GM21381 (cell line): ENCODE measurements at regions not wholly inside any gene's neighbourhood (a gene's known extent, or its start where the extent isn't known, plus 50 kb on each side); places are given as distances from the start of the nearest gene placed in this dataset.
"Not testable (repeated sequence)": the region's sequence is repeated elsewhere in the genome, so short reads cannot be mapped to it uniquely, and the experiment has no call there.

ENCODE experiments used
- ATAC-seq: cut with Tn5 transposase; IDR thresholded peaks from one replicate; pipeline ENCODE4 v1.9.1; 2021; ENCODE audit warnings: mild to moderate bottlenecking, moderate library complexity; ENCODE audit not compliant: unreplicated experiment

DNA sequence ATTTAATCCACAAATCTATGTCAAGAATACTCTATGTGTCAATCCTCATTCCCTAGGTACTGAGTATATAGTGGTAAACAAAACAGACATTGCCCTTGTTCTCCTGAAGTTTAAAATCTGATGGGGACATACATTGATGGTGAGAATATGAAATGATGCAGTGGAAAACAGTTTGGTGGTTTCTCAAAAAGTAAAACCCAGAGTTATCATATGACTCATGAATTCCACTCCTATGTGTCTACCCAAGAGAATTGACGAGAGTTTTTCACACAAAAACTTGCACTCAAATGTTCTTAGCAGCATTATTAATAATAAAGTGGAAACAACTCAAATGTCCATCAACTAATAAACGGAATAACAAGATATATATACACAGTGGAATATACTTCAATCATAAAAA, 586.7 kb downstream of the CCDC85A start:
- ATAC-seq = no peak

DNA sequence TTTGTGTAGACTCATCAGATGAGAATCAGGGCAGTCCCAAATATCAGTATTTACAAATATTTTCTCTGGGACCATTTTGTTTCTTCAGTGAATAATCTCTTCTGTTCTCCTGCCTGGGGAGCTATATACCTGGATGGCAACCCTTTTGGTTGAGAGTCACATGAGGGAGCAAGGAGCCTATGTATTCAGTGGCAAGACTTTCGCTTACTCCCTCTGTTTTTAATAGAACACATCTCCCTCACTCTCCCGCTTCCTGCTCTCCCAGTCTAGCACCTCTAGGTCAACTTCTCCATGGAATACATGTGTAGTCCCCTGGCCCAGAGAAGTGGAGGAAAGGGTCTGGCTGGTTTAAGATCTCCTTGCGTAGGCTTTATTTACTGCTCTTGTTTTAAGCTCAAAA, 600.3 kb downstream of the CCDC85A start:
- no peak for ATAC-seq

DNA sequence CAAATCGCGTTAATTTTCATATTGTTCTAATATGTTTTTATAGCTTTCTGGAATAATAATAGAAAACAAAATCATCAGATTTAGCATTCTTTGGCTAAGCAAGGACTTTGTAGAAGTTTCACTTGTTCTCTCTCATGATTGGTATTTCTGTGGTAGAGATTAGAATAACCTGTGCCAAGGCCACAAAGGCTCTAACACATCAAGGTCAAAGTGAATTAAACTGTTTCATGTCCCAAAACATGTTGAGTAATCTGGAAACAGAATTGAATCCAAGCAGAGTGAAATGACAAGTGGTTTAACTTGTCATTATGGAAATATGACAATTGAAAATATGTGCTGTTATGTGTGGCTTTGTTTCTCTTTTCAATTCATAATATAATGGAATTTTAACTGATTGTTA, 617.4 kb downstream of the CCDC85A start:
- no peak for ATAC-seq

DNA sequence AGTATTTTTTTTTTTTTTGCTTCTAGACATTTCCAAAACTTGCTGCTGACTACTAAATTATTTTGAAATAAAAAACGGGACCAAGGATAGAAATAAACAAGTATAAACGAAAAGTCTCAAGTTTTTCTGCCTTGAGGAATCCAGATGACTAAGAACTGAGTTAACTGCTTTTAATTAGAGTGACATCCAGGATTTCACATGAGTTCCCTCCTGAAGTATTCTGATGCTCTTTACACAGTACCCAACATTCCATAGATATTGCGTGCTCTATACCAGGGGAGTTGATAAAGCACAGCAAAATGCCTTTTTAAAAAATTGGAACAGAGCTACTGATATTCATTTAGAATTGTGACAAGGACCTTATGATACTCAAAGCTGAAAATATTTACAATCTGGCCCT, 618.0 kb downstream of the CCDC85A start:
- ATAC-seq = no peak

DNA sequence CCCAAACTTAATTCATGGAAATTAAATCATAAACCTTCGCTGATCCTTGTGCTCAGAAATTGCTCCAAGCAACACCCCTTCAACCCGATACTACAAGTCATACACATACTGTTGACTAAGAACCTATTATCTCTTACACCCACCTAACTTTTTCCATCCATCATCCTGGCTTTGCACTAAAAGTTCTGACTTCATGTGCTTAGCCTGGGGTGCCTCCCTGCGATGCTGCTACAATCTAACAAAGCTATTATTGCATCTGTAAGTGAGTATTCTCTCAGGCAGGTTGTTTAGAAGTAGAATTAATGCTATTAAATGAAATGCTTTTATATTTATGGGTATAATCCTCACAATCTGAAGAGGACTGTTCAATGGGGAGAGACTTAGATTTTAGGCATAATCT, 619.8 kb downstream of the CCDC85A start:
- no peak for ATAC-seq

DNA sequence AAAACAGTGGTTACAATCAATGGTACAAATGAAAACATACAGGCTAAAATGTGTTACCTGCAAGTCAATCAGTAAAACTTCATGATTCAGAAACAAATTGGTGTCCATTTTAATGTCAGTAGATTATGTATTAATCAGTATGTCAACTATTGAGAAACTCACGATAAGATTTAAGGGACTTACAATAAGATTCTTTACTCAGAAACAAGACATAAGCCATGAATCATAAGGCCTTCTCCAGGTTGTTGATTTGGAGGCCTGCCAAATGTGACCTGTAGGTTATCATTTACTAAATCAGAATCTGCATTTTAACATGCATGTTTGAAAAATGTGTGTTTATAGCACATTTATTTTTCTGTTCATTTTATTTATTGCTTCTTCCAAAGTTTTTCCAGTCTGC, 623.1 kb downstream of the CCDC85A start:
- no peak for ATAC-seq

DNA sequence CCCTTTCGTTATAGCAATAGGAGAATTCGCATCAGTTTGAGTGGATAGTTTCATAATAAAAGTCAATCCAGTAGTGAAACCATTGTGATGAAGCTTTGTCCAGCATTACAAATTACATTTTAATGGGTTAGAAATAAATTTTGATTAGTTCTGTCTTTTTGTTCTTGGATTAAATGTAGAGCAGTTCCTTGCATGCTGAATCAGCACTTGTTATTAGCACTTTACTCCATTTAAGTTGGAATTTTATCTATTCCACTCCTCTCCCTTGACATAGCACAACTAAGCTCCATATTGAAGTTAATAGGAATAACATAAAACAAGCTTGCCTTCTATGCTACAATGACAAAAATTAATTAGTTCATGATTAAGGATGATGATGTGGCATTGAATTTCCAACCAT, 624.1 kb downstream of the CCDC85A start:
- ATAC-seq = no peak

DNA sequence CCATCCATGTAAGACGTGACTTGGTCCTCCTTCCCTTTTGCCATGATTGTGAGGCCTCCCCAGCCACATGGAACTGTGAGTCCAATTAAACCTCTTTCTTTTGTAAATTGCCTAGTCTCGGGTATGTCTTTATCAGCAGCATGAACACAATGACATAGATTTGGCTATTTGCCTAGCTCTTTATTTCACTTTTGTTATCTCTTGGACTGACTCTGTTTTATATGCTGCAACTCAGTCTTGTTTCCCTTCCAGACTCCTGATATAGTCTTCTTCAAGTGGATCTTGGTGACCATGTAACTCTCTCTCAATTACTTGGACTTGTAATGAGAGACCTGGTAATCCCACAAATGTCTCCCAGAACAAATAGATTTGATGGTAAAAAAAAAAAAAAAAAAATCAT, 627.6 kb downstream of the CCDC85A start:
- no peak for ATAC-seq

DNA sequence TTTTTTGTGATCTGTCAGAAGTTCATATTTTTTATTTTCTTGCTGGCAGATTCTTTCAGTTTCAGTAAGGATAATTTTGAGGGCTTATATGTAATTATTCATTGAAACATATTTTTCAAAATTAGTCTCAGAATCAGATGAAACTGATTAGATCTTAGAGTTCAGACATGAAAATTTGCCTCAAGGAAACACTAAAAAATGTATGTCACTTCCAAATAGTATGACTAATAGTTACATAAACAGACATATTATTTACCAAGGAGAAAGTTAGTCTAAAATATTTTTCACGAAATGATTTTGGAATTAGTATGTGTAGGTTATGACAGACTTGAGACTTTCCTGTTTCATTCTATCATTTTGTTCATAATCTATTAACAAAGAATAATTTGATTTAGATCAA, 628.6 kb downstream of the CCDC85A start:
- no peak for ATAC-seq

DNA sequence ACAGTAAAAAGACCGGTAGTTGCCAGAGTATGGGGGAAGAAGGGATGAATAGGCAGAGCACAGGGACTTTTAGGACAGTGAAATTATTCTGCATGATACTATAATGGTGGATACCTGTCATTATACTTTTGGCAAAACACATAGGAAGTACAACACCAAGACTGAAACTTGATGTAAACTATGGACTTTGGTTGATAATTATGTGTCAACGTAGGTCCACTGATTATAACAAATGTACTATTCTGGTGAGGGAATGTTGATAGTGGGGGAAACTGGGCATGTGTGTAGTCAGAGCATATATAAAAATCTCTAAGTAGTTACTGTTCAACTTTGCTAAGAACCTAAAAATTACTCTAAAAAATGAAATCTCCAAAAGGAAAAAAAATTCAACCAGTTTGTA, 629.7 kb downstream of the CCDC85A start:
- ATAC-seq = no peak

DNA sequence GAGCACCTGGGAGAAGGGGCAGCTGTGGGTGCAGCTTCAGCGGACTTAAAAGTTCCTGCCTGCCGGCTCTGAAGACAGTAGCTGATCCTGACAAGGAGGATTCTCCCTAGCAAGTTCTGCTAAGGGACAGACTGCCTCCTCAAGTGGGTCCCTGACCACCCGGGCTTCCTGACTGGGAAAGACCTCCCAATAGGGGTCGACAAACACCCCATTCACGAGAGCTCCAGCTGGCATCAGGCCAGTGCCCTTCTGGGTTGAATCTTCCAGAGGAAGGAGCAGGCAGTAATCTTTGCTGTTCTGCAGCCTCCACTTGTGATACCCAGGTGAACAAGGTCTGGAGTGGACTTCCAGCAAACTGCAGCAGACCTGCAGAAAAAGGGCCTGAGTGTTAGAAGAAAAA, 632.9 kb downstream of the CCDC85A start:
- no peak for ATAC-seq

DNA sequence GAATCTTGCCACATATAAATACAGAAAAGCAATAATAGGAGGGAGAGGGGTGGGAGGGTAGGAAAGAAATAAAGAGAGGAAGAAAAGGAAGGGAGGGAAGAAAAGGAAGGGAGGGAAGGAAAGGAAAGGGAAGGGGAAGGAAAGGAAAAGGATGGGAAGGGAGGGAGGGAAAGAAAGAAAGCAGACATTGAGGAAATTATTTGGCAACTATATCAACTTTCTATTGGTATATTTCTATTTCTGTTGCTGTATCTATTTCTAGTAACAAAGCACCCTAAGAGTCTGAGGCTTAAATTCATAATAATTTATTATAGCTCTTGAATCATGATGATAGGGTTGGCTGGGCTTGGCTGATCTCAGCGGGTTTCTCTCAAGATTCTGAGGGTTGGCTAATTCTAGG, 648.0 kb downstream of the CCDC85A start:
- no peak for ATAC-seq

DNA sequence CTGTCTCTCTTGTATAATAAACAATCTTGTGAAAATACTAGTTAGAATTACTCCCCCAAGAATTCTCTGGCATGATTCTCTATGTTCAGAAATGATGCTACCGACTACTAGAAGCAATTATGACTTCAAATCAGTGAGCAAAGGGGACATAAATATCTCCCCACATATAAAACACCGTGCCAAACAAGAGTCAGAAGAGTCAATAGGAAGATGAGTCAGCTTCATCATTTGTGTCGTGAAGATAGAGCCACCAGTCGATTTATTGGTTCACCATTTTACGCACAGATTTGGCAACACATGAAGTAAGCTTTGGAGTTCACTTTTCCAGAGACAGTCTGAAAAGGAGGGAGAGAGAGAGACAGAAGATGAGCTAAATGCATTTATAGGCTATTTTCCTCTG, 650.9 kb downstream of the CCDC85A start:
- no peak for ATAC-seq

DNA sequence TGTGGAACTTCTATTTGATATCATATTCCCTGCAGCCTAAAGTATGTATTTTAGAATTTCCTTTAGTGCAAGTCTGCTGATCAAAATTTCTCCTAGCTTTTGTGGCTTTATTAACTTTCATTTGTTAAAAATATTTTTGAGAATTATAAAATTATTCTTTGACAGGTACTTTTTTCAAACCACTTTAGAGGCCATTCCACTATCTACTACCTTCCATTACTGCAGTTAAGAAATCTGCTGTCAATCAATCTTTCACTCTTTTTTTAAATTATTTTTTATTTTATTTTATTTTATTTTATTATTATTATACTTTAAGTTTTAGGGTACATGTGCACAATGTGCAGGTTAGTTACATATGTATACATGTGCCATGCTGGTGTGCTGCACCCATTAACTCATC, 656.2 kb downstream of the CCDC85A start:
- ATAC-seq = not testable (repeated sequence)

DNA sequence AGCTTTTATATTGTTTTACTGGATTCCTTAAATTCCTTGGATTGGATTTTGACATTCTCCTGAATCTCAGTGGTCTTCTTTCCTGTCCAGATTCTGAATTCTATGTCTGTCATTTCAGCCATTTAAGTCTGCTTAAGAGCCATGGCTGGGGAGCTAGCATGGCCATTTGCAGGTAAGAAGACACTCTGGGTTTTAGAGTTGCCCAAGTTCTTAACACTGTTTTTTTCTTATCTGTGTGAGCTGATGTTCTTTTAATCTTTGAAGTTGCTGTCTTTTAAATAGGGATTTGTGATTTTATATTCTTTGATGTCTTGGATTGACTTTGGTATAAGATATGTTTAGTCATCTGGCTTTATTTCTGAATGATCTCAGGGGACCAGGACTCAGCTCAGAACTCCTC, 677.2 kb downstream of the CCDC85A start:
- ATAC-seq = no peak

DNA sequence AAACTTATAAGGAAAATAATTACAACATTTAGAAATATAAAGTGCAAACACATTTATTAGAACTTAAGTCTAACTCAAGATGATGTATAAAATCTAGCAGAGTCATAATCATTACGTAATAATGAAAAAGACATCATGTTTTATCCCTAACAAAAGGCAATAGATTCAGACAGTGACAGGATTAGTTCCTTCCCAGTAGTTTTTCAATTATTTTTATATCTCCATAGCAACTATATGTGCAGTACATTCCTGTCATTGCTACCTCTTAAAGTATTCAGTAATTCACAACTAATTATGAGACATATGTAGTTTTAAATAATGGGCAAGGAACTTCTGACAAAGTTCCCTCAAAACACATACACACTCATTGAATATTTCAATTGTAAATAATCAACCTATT, 687.9 kb downstream of the CCDC85A start:
- no peak for ATAC-seq

DNA sequence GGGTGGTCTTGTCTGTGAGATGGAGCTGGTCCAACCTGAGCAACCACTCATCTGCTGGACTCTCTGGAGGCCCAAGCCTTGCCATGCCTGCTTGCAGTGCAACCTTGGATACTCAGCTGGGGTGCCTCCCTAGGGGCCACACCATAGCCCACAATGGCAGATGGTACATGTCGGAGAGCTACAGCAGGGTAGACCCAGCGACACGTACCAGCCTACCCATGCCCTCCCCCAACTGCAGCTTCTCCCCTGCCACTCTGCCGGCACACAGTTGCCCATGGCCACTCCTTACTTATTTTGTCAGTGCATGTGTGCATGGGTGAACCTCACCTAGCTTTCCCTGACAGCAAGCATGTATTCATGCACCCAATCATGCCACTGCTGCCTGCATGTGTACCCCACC, 690.9 kb downstream of the CCDC85A start:
- no peak for ATAC-seq

DNA sequence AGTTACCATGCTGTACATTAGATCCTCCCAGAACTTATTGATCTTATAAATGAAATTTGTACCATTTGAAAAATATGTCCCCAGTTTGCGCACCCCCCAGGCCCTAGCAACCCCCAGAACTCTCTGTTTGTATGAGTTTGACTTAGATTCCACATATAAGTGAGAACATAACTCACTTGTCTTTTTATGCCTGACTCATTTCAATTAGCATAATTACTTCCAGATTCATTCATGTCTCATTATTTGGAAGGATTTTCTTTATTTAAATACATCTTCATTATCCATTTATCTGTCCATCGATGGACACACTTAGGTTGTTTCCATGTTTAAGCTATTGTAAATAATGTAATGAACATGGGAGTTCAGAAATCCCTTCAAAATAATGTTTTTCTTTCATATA, 705.9 kb downstream of the CCDC85A start:
- no peak for ATAC-seq

DNA sequence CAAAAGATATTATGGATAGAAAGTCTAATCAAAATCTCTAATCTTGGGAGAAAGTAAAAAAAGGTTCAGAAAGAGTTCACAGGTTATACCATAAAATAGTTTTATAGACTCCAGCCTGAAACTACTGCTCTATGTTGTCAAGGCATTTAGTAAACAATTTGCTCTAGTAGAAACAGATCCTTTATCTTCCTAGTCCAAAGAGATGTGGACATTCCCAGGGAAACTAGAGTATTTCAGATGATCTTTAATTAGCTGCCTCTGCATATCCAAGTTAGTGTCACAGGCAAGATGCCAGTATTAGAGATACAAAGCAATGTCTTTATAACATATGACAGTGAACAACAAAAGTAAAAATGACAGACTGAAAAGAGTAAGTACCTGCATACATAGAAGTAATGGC, 708.6 kb downstream of the CCDC85A start:
- no peak for ATAC-seq

DNA sequence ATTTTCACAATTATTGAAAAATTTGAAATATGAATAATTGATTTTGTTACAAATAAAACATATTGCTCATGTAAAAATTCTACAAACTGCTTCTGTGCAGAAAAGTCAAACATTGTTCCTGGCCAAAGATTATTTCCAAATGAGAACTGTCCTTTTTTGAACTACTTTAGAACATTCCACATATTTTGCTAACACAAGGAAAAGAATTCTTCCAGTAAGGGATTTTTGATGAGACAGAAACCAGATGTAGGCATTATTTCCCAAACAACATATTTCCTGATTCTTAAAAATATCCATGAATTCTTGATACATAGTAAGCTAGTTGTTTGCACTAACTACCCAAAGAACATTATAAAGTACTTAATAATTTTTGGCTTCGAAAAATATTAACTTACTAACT, 715.2 kb downstream of the CCDC85A start:
- no peak for ATAC-seq

DNA sequence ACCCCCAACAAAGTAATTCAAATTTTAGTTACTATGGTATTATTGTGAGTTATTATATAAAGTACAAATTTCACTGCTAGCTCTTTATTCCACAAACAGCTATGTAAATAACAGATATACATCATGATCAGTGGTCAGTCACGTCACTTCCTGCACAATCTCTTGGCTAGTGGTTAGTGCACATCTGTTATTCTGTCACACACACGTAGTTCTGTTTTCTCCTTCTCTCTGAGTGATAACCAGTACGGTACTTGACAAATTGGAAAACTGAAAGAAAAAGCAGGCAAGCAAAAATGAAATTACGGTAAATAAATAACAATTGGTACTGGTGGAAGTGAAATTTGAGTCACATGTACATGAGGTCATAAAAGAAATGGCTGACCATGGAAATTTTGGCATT, 728.7 kb downstream of the CCDC85A start:
- no peak for ATAC-seq

DNA sequence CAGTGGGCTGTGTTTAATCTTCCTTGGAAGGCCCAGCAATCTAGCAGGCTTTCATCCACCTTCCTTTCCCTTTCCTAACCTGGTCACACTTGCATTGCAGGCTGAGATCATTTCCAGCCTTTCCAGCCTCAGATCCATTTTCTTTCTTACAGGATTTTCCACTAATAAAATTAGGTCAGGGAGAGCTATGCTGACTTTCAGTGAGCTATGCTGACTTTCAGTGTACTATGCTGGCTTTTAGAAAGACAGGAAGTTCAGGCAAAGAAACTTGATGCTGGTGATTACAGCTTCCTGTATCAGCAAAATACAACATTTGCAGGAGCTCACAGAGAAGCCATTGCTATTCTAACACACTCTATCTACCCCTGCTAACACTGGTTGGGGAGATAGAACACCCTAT, 735.0 kb downstream of the CCDC85A start:
- no peak for ATAC-seq

DNA sequence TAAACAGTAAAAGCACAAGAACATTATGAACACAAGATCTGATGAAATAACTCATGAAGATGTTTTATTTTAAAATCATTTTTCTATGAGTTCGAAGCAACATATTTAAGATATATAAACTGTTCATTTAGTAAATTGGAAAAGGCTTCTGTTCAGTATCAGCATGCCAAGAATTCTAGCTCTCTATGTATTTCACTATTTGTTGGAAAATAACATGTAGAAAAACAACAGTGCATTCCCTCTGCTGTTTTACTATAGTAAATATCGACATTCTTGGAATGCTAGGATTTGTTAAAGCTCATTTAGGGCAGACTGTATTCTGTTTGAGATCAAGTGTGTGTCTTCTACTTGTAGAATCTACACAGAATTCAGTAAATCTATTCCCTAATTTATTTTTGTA, 750.2 kb downstream of the CCDC85A start:
- ATAC-seq = no peak

DNA sequence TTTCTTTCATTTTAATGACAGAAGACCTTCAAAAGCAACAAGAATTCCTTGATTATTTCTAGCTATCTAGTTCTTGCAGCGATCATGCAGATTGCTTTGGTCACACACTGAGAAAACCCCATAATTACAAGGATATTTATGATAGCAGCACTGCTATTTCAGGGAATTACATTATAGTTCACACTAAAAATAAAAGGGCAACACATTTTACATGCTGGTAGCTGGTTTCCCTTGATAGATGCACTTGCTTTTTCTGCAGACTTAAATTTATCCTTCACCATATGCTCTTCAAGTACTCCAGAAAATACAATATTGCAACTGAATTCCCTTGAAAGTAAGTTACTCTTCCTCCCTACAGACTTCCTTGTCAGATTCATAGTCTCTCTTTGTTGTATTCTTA, 751.1 kb downstream of the CCDC85A start:
- no peak for ATAC-seq
